Left ventricle myocardium inferior (tissue), 1 donor: ENCODE measurements at regions not wholly inside any gene's neighbourhood (a gene's known extent, or its start where the extent isn't known, plus 50 kb on each side); places are given as distances from the start of the nearest gene placed in this dataset.

Experiments
- DNase-seq: peaks from one replicate; pipeline ENCODE4 v3.0.0-alpha.2; 2020
- H3K27ac ChIP-seq: fragments of 200-600 bp; replicated peaks from 2 replicates; pipeline ENCODE4 v1.8.0; 2021
- H3K27me3 ChIP-seq: fragments of 200-600 bp; 2 replicates; pipeline ENCODE4 v1.8.0; 2021; ENCODE audit warnings: low read depth
- H3K36me3 ChIP-seq: fragments of 200-600 bp; 2 replicates; pipeline ENCODE4 v1.8.0; 2021
- H3K4me1 ChIP-seq: fragments of 200-600 bp; 2 replicates; pipeline ENCODE4 v1.8.0; 2021
- H3K4me3 ChIP-seq: fragments of 200-600 bp; 2 replicates; pipeline ENCODE4 v1.8.0; 2021; ENCODE audit warnings: mild to moderate bottlenecking, moderate library complexity
- H3K9me3 ChIP-seq: fragments of 200-600 bp; replicated peaks from 2 replicates; pipeline ENCODE4 v1.8.0; 2021
- intact Hi-C: fragments of 100-400 bp; cut with micrococcal nuclease; formaldehyde crosslinking; loops from one replicate; pipeline ENCODE4 v1.11.0; 2022
- TF ChIP-seq, protein P1 (sequence below): fragments of 200-600 bp; IDR thresholded peaks from 2 replicates; pipeline ENCODE4 v1.8.0; 2021; ENCODE audit warnings: antibody characterized with exemption, mild to moderate bottlenecking, borderline replicate concordance
- donor health status: DM: no; HTN: yes; CAD: no; lungs with severe emphysema.

DNA sequence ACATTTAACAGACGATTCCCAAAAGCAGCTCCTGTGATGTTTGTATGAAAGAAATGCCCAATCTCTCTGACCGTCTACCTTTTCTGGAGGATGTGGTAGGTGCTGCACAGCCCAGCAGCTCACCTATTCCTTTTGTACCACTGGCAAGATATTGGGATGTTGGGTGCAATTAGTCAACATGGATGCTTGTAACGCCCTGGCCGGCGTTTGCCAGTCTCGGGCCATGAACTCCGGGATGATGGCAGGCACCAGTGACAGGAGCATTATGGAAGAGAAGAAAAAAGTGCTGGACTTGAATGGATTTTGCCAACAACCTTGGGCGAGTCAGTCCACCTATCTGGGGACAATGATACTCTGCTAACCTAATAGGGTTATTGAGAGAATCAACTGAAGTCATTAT, 69.0 kb upstream of the ZNF438 start:
- intact Hi-C loops, result no loop called here
- H3K27me3 ChIP-seq, result no peaks in the 10 kb centered on the region
- H3K4me3 ChIP-seq, result no peak overlapping the region
- no peaks in the 10 kb centered on the region for H3K4me1 ChIP-seq
- no peaks in the 10 kb centered on the region for H3K36me3 ChIP-seq
- DNase-seq, result no peak
- TF ChIP-seq, protein P1, sequence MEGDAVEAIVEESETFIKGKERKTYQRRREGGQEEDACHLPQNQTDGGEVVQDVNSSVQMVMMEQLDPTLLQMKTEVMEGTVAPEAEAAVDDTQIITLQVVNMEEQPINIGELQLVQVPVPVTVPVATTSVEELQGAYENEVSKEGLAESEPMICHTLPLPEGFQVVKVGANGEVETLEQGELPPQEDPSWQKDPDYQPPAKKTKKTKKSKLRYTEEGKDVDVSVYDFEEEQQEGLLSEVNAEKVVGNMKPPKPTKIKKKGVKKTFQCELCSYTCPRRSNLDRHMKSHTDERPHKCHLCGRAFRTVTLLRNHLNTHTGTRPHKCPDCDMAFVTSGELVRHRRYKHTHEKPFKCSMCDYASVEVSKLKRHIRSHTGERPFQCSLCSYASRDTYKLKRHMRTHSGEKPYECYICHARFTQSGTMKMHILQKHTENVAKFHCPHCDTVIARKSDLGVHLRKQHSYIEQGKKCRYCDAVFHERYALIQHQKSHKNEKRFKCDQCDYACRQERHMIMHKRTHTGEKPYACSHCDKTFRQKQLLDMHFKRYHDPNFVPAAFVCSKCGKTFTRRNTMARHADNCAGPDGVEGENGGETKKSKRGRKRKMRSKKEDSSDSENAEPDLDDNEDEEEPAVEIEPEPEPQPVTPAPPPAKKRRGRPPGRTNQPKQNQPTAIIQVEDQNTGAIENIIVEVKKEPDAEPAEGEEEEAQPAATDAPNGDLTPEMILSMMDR, result no peak
- no peaks in the 10 kb centered on the region for H3K9me3 ChIP-seq
- H3K27ac ChIP-seq, result no peak overlapping the region

DNA sequence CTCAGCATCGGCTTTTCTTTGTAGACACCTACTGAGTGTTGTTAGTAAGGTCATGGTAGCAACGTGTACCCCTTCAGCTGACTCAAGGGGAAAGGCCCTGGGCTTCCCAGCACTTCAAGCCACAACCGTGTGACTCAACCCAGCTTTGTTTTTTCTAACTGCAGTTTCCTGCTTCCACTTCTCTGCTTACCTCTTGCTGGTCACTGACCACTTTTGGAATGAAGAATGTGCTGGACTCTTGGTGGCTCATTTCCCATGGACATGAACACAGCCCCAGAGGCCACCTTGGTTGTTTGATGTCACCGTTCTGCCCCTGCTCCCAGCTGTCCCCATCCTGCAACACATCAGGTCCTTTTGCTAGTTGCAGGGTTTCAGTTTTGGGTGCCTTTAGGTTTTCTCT, 69.5 kb upstream of the ZNF438 start:
- no peaks in the 10 kb centered on the region for H3K9me3 ChIP-seq
- no peaks in the 10 kb centered on the region for H3K36me3 ChIP-seq
- no peak overlapping the region for H3K4me3 ChIP-seq
- no peaks in the 10 kb centered on the region for H3K4me1 ChIP-seq
- no peaks in the 10 kb centered on the region for H3K27me3 ChIP-seq
- no peak overlapping the region for H3K27ac ChIP-seq
- TF ChIP-seq, protein P1, result no peak
- DNase-seq, result no peak
- intact Hi-C loops, result no loop called here

DNA sequence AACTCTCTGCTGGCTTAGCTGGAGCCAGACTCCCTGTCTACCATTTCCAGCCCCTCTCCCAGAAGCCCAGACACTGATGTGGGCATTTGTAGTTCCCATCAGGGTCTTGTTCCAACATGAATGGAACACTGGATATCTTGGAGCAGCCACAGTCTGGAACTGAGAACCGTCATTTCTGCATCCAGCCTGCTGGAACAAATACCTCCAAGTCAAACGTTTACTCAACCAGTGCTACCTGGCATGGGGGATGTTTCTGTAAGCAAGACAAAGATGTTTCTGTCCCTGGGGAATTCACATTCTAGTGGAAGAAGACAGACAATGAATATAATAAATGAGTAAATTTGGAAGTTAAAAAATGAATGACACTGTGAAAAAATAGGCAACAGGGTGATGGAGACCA, 70.8 kb upstream of the ZNF438 start:
- Histone ChIP-seq H3K4me3 (no peak overlapping the region), H3K27me3 (no peaks in the 10 kb centered on the region), H3K4me1 (no peaks in the 10 kb centered on the region), H3K9me3 (no peaks in the 10 kb centered on the region), H3K27ac (no peak overlapping the region), H3K36me3 (no peaks in the 10 kb centered on the region)
- DNase-seq, result no peak
- TF ChIP-seq, protein P1, result no peak
- intact Hi-C loops, result no loop called here

DNA sequence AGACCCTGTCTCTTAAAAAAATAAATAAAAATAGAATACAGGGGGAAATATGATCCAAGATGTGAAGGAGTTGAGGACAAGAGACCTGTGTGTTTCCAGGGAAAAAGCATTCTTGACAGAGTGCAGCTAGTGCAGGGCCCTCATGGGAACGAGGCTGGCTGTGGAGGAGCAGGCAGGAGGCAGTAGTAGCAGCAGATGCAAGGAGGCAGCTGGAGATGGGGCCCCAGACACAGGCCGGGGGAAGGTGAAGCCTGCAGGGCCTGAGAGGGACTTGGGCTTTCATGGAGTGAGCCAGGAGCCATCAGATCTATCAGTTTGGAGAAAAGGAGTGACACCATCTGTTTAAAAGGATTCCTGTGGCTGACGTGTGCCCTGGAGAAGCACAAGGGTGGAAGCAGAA, 71.4 kb upstream of the ZNF438 start:
- Histone ChIP-seq H3K4me3 (no peak overlapping the region), H3K9me3 (no peaks in the 10 kb centered on the region), H3K27me3 (no peaks in the 10 kb centered on the region), H3K4me1 (no peaks in the 10 kb centered on the region), H3K36me3 (no peaks in the 10 kb centered on the region), H3K27ac (no peak overlapping the region)
- DNase-seq, result no peak
- intact Hi-C loops, result no loop called here
- TF ChIP-seq, protein P1, result no peak

DNA sequence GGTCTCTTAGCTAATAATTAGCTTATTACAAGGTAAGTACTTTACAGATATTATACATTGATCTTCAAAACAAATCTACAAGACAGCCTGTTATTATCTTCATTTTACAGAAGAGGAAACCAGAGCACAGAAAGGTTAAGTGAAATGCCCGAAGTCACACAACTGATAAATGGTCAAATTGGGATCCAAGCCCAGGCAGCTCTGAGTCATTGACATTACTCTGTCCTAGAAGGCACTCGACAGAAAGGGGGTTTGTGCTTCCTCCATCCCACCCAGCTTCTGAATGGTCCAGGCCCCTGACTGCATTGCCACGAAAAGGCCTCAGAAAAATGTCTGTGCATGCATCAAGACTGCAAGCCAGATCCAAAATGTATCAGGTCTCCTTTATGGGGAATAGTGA, 81.3 kb upstream of the ZNF438 start:
- TF ChIP-seq, protein P1, result no peak
- Histone ChIP-seq H3K27me3 (no peaks in the 10 kb centered on the region), H3K4me1 (no peaks in the 10 kb centered on the region), H3K27ac (no peak overlapping the region), H3K36me3 (no peaks in the 10 kb centered on the region), H3K4me3 (no peak overlapping the region), H3K9me3 (no peaks in the 10 kb centered on the region)
- intact Hi-C loops, result no loop called here
- no peak for DNase-seq

DNA sequence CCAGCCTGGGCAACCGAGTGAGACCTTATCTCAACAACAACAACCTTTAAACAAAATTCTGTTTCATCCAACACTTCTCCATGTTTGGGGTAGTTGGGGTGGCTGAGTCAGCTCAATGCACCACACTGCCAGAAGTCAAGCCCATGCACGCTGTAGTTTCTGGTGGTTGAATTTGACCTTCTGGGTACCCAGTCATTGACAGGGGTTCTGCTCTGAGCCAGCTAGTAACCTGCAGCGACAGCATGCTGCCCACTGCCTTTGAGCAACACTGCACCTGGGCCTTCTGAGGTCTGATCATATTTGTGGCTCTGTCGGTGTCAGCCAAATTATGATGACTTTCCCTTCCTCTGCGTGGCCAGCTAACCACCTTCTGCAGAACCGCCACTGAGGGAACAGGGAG, 84.6 kb upstream of the ZNF438 start:
- no peak for DNase-seq
- no peak overlapping the region for H3K27ac ChIP-seq
- no peaks in the 10 kb centered on the region for H3K36me3 ChIP-seq
- peaks cover 6% of the 10 kb centered on the region for H3K4me1 ChIP-seq
- no peaks in the 10 kb centered on the region for H3K9me3 ChIP-seq
- TF ChIP-seq, protein P1, result no peak
- intact Hi-C loops, result no loop called here
- H3K27me3 ChIP-seq, result no peaks in the 10 kb centered on the region
- H3K4me3 ChIP-seq, result no peak overlapping the region
